DND-41 (cell line): ENCODE measurements at regions not wholly inside any gene's neighbourhood (a gene's known extent, or its start where the extent isn't known, plus 50 kb on each side); places are given as distances from the start of the nearest gene placed in this dataset.

ENCODE experiments used
- CTCF ChIP-seq: IDR thresholded peaks from 2 replicates; pipeline ENCODE4 v1.5.1; 2012; ENCODE audit warnings: borderline replicate concordance, low read length, moderate library complexity, mild to moderate bottlenecking; ENCODE audit not compliant: poor library complexity, severe bottlenecking; ENCODE audit errors: extremely low read depth
- EZH2 ChIP-seq: IDR thresholded peaks from 3 replicates; pipeline ENCODE4 v1.6.1; 2012; ENCODE audit warnings: borderline replicate concordance, low read depth, mild to moderate bottlenecking, moderate library complexity, low read length, inconsistent platforms; ENCODE audit not compliant: severe bottlenecking

GRCh38 chr10:94279835-94280709 lies 82.7 kb downstream of the NOC3L start:
- TF ChIP-seq CTCF (peak; percentile 93), EZH2 (no peak)
